ENCODE measurements at regions not wholly inside any gene's neighbourhood (a gene's known extent, or its start where the extent isn't known, plus 50 kb on each side); places are given as distances from the start of the nearest gene placed in this dataset.
A peak's percentile ranks its signal among the peaks of the same experiment; 100 is the strongest.

- DNase-seq (ENCODE audit: low read depth in 2 of 2): no peak
Observed at GRCh38 chr5:138665261-138665660, 88.0 kb upstream of the CTNNA1 start.

GRCh38 chr5:138664276-138664943 lies 88.8 kb upstream of the CTNNA1 start:
- peak in 1 of 2 experiments; percentile 26 for DNase-seq (ENCODE audit: low read depth in 2 of 2)

- no peak for DNase-seq (ENCODE audit: low read depth in 2 of 2)
Observed at GRCh38 chr5:138663561-138663960, 88.4 kb upstream of the HSPA9 start.

GRCh38 chr5:138663009-138663408 lies 87.8 kb upstream of the HSPA9 start:
- DNase-seq (ENCODE audit: low read depth in 2 of 2): no peak

GRCh38 chr5:138662599-138662998 lies 87.4 kb upstream of the HSPA9 start:
- no peak for DNase-seq (ENCODE audit: low read depth in 2 of 2)

GRCh38 chr5:138661991-138662434 lies 86.8 kb upstream of the HSPA9 start:
- DNase-seq (ENCODE audit: low read depth in 2 of 2): no peak

GRCh38 chr5:138661291-138661960 lies 86.2 kb upstream of the HSPA9 start:
- DNase-seq (ENCODE audit: low read depth in 2 of 2): no peak

GRCh38 chr5:138660051-138660572 lies 84.9 kb upstream of the HSPA9 start:
- DNase-seq (ENCODE audit: low read depth in 2 of 2): no peak

GRCh38 chr5:138659561-138659960 lies 84.4 kb upstream of the HSPA9 start:
- DNase-seq (ENCODE audit: low read depth in 2 of 2): no peak

GRCh38 chr5:138659121-138659520 lies 83.9 kb upstream of the HSPA9 start:
- no peak for DNase-seq (ENCODE audit: low read depth in 2 of 2)

GRCh38 chr5:138658676-138659075 lies 83.5 kb upstream of the HSPA9 start:
- DNase-seq (ENCODE audit: low read depth in 2 of 2): no peak

- no peak for DNase-seq (ENCODE audit: low read depth in 2 of 2)
Observed at GRCh38 chr5:138657360-138657759, 82.2 kb upstream of the HSPA9 start.

- no peak for DNase-seq (ENCODE audit: low read depth in 2 of 2)
Observed at GRCh38 chr5:138656916-138657315, 81.7 kb upstream of the HSPA9 start.

- no peak for DNase-seq (ENCODE audit: low read depth in 2 of 2)
Observed at GRCh38 chr5:138655530-138656190, 80.5 kb upstream of the HSPA9 start.

GRCh38 chr5:138654281-138654867 lies 79.2 kb upstream of the HSPA9 start:
- peak in 1 of 2 experiments; percentile 9 for DNase-seq (ENCODE audit: low read depth in 2 of 2)

GRCh38 chr5:138653502-138653901 lies 78.3 kb upstream of the HSPA9 start:
- DNase-seq (ENCODE audit: low read depth in 2 of 2): no peak

GRCh38 chr5:138651767-138652117 lies 76.5 kb upstream of the HSPA9 start:
- DNase-seq (ENCODE audit: low read depth in 2 of 2): no peak

- no peak for DNase-seq (ENCODE audit: low read depth in 2 of 2)
Observed at GRCh38 chr5:138651058-138651766, 76.0 kb upstream of the HSPA9 start.

GRCh38 chr5:138650196-138650595 lies 75.0 kb upstream of the HSPA9 start:
- no peak for DNase-seq (ENCODE audit: low read depth in 2 of 2)

- no peak for DNase-seq (ENCODE audit: low read depth in 2 of 2)
Observed at GRCh38 chr5:138649775-138650174, 74.6 kb upstream of the HSPA9 start.

GRCh38 chr5:138649316-138649720 lies 74.1 kb upstream of the HSPA9 start:
- DNase-seq (ENCODE audit: low read depth in 2 of 2): no peak

GRCh38 chr5:138648841-138649240 lies 73.6 kb upstream of the HSPA9 start:
- DNase-seq (ENCODE audit: low read depth in 2 of 2): no peak

Data from fibroblast of skin of left quadriceps (primary cell).